ENCODE measurements at regions not wholly inside any gene's neighbourhood (a gene's known extent, or its start where the extent isn't known, plus 50 kb on each side); places are given as distances from the start of the nearest gene placed in this dataset.

DNA sequence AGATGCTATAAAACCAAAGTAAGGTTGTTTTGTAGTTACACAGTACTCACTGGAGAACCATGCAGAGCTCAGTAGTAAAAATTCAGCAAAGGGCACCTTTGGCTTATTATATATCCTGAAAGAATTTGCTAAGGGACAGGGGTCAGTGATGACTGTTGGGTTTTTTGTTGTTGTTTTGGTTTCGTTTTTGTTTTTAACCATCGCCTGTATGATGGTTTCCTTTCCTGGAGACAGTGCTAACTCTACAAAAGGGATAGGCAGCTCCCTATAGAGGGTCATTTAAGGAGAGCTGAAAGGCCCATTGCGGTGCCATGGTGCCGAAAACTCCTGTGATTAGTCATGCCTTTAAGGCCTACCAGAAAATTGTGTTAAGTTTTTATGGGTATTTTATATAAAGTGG lies 118.2 kb upstream of the GOLIM4 start:
- in situ Hi-C loops (cut with MboI; ENCODE audit: low sequenced_read_pairs) = loop anchor here (25.0 kb wide), 2 partner anchors 398 to 648 kb away; no protein-coding TSS in a partner anchor

DNA sequence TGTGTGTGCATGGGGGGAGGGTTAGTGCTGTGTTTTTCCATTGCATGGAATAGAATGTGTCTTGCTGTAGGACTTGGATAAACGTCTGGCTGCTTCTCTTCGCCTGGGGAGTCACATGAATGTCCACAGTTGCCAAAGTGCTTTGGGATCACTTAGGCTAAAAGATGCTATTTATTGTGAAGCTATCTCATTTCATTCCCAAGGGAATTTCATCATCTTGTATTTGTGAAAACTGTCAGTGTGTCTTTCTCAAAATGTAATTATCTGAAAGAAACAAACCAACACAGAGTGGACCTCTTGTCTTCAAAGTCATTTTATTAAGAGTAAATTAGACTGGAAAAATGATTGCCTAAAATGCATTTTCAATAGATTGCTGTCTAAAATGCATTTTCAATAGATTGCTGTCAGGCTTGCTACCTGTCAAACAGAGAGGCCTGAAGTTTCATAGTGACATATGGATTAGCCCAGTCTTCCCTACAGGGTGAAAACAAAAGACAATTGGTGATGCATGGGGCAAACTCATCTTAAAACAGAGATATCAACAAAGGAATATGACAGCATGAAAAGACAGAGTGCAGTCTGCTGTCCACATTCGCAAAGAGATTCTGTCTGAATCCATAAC lies 117.1 kb upstream of the GOLIM4 start:
- in situ Hi-C loops (cut with MboI; ENCODE audit: low sequenced_read_pairs) = loop anchor here (25.0 kb wide), 2 partner anchors 400 to 650 kb away; no protein-coding TSS in a partner anchor

DNA sequence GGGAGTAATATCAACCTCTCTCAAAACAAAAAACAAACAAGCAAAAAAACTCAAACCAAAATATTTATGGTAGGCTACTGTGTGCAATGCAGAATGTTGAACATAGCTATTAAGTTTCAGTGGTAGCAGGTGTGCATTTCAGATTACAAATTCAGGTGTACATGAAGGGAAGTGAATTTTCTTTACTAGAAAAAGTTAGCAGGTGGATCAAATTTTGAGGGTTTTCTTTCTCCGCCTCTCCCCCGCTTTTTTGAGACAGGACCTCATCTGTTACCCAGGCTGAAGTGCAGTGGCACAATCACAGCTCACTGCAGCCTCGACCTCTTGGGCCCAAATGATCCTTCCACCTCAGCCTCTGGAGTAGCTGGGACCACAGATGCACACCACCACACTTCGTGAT lies 109.7 kb upstream of the GOLIM4 start:
- in situ Hi-C loops (cut with MboI; ENCODE audit: low sequenced_read_pairs) = loop anchor here (25.0 kb wide), 2 partner anchors 407 to 657 kb away; no protein-coding TSS in a partner anchor

DNA sequence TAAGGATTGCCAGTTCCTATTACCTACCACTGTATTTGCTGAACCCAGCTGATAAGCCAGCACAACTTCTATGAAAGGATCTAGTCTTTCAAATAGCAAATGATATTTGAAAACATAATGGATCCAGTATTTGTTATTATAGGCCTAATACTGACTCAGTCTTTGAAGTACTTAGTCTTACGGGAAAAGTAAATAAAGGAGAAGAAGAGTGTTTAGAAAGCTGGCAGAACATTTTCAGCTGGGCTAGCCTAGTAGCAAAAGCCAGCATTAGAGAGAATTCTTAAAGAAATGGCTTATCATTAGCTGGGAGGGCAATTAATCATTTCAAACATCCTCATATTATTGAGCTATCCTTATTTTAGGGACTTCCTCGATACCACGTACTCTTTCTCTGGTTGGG lies 101.4 kb upstream of the GOLIM4 start:
- in situ Hi-C loops (cut with MboI; ENCODE audit: low sequenced_read_pairs) = no loop called here

DNA sequence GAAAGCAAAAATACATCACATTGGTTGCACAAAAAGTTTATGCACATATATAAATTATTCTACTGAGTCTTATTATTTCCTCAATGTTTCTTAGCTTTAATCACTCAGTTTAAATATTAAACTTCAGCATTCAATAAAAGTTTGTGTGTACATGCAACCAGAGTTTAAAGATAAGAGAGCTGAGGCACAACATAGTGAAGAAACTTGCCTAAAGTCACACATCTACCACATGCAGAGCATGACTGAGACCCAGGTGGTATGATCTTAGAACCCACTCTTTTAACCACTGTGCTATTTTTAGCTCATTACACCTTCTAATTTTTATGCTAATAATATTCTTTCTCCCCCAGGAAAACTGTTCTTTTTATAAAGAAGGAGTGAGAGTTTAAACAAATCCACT lies 96.1 kb upstream of the GOLIM4 start:
- in situ Hi-C loops (cut with MboI; ENCODE audit: low sequenced_read_pairs) = no loop called here

DNA sequence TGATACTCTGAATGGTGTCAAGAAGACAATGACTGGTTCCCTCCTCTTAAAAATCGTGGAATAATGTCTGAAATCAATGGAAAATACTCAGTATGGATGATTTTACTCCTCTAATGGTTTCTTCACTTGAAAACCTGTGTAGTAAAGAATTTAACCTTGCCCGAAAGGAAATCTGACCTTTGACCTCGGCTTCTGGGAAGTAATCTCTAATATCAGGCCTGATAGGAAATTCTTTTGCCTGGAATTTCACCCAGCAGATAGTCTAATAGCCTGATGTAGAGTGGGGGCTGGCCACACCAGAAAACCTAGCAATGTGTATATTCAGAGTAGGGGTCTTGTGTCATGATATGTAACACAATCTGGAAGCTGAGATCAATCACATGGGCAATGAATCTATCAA lies 91.5 kb upstream of the GOLIM4 start:
- in situ Hi-C loops (cut with MboI; ENCODE audit: low sequenced_read_pairs) = no loop called here

DNA sequence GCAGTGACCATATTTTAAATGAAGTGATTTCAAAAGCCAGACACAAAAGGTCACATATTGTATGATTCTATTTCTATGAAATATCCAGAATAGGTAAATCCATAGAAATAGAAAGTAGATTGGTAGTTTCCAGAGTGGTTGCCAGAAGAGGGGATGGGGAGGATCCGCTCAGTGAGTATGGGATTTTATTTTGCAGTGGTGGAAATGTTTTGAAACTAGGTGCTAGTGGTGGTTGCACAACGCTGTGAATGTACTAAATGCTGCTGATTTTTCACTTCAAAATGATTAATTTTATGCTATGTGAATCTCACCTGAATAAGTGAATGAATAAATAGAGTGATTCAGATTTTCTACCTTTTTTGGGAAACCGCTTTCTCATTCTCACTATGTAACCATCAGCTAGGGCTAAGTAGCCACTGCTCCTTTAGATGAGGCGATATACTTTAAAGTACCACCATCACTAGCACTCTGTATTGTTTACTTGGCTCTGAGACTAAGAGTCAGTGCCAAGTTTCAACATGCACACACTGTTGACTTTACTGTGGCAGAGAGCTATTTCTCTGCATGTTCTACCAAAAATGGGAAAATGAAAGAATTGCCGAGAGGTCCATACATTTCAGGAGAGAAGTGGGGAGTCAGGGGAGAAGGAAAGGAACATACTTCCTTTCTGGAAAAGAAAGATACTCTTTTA lies 90.7 kb upstream of the GOLIM4 start:
- in situ Hi-C loops (cut with MboI; ENCODE audit: low sequenced_read_pairs) = no loop called here

DNA sequence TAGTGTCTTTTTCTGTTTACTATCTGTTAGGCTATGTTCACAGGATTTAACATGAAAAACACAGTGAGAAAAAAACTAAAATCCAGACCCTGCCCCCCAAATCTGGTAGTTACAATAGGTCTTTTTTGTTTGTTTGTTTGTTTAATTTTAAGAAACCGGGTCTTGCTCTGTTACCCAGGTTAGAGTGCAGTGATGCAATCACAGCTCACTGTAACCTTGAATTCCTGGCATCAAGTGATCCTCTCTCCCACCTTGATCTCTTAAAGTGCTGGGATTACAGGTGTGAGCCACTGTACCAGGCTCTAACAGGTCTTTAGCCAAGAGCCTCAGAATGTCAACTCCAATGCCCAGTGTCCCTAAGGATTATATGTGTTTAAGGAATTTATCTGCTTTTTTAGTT lies 88.0 kb upstream of the GOLIM4 start:
- in situ Hi-C loops (cut with MboI; ENCODE audit: low sequenced_read_pairs) = no loop called here

DNA sequence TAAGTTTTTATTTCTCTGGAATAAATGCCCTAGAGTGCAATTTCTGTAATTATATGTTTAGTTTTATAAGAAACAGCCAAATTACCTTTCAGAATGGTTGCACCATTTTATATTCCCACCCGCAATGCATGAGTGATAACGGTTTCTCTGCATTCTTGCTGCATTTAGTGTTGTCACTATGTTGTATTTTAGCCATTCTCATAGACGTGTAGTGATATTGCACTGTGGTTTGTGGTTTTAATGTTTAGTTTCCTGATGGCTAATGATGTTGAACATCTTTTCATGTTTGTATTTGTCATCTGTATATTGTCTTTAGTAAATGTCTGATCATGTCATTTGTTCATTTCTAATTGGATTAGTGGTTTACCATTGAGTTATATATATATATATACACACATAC lies 73.0 kb upstream of the GOLIM4 start:
- in situ Hi-C loops (cut with MboI; ENCODE audit: low sequenced_read_pairs) = loop anchor here (10.0 kb wide), 1 partner anchor 124 kb away; no protein-coding TSS in a partner anchor

DNA sequence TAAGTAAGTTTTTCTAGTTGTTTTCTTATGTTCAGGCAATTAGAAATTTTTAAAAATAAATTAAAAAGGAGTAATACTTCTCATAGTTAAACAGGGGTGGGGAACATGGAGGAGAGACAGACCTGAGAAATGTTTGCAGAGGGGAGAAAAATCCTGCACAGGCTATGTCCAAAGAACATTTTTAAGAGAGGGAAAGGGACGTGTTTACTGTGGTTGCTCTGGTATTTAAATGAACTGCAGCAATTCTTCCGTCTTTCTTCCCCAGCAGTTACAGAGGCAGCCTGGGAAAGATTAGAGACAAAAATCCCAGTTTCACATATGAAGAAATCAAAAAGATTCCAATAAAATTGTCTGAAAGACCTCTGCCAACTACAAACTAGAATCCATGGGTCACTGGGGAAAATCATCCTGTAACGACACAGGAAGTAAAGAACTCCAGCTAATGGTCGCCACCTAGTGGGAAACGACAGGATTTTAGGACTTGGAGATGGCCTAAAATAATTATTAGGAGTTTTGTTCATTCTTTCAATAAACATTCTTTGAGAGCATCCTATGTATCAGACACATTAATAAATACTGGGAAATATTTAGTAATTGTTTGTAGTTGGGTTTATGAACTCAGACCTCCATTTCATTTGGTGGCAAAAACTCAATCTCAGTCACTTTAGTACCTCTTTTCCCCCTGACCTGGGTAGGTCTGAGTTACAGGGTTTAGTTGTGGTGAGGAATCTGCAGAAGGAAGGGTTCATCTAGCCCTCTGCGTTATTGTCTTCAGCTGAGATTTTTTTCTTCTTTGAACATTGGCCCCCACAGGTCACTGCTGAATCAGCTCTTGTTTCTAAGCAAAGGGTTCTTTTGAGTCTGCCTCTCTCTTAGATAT lies 69.9 kb upstream of the GOLIM4 start:
- in situ Hi-C loops (cut with MboI; ENCODE audit: low sequenced_read_pairs) = loop anchor here (10.0 kb wide), 1 partner anchor 121 kb away; no protein-coding TSS in a partner anchor

DNA sequence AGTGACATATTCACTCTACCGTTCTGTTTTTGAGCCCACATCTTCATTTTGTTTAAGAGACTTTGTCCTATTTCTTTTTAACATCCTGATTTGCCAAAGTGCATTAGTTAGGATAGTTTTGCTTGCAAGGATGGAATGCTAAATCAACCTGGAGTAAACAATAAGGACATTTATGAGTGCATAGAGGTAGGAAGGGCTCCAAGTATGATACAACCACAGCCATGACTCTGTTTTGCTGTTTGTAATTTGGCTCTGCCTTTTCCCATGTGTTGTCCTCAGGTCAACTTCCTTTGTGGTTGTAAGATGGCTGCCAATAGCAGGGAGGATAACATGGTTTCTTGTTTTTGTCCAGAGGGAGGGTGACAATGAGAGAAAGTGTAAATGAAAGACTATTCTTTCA lies 66.4 kb upstream of the GOLIM4 start:
- in situ Hi-C loops (cut with MboI; ENCODE audit: low sequenced_read_pairs) = loop anchor here (10.0 kb wide), 1 partner anchor 117 kb away; no protein-coding TSS in a partner anchor

DNA sequence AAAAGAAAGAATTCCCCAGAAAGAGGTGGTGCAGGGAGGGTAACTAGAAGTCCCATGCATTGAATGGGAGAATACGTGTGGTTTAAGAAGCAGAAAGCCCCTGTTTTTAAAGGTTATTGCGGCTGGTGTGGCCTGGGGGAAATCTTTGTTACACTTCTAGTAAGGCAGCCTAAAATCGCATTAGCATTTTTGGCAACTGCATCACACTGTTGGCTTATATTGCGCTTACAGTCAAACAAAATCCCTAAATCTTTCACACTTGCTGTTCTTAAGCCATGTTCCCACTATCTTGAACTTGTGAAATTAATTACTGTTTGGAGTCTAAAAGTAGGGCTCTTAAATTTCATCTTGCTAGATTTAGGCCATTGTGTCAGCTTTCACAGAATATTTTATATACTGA lies 66.0 kb upstream of the GOLIM4 start:
- in situ Hi-C loops (cut with MboI; ENCODE audit: low sequenced_read_pairs) = loop anchor here (10.0 kb wide), 1 partner anchor 117 kb away; no protein-coding TSS in a partner anchor

DNA sequence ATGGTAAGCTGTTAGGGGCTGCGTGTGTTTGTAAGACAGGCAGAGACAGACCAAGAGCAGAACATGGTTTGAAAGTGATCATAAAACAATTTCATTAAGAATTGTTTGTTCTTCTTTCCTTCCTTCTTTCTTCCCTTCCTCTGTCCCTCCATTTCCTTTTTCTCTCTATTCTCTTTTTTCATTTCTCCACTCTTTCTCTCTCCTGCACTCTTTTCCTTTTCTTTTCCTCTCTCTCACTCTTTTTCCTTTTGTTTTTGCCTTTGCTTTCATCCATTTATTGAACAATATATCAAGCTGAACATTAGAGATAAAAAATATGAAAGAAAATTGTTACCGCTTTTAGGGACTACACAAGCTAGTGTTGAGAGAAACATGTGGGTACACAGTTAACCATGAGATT lies 62.2 kb upstream of the GOLIM4 start:
- in situ Hi-C loops (cut with MboI; ENCODE audit: low sequenced_read_pairs) = loop anchor here (10.0 kb wide), 1 partner anchor 223 kb away; no protein-coding TSS in a partner anchor

DNA sequence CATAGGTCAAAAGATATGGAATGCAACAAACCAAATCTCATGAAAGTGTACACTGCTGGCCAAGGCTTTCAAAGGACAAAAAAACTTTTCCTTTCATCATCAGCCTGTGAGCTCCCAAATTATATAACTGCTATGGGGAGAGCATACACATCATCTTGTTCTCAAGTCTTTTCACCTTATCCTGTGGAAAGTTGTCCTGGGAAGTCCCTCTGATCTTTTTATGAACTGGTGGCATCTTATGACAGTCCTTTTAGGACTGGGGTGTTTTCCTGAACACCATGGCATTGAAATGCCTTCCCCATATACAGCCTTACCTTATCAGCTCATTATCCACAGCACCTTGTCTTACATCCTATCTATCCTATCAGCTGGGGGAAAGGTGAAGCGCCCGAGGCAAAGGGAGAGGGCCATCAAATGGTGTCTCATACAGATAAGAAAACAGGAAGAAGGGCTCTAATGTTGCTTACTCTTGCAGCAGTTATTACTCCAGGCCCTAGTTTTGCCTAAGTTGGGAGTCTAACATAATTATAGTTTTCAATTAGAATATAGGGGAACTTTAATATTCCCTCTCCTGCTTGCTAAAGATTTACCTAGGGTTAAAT lies 61.5 kb upstream of the GOLIM4 start:
- in situ Hi-C loops (cut with MboI; ENCODE audit: low sequenced_read_pairs) = loop anchor here (10.0 kb wide), 1 partner anchor 222 kb away; no protein-coding TSS in a partner anchor

DNA sequence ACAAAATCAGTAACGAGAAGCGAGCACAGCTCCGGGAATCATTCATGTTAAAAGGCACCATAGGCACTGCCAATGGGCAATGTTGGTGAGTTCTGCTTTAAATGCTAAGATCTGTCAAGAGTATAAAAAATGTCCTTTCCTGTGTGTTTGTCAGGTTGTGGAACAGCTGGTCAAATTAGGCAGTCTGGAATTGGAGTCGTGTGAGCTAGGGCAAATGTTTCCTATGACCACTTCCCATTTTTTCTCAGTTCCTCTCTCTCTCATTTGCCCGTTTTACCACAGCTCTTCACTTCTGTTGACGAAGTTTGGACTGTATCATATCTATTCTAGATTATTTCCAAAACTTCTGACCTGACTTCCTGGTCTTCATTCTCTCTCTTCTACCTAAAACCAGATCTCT lies 60.8 kb upstream of the GOLIM4 start:
- in situ Hi-C loops (cut with MboI; ENCODE audit: low sequenced_read_pairs) = loop anchor here (10.0 kb wide), 1 partner anchor 222 kb away; no protein-coding TSS in a partner anchor

DNA sequence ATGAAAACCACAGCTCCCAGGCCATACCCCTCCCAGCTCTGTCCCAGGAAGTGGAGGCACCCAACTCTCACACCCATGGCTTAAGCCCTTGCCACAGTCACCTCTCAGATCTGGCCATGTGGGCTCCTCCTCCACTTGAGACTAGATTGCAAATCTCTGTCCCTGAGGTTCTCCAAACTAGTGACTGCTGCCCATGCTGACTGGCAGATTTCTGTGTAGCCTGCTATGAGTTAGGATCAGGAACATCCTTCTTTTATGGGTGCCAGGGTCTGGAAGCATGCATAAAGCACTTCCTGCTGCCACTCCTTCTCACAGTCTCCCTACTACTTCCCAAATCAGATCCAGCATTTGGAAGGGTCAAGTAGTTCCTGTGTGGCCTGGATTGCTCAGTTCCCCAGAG lies 59.6 kb upstream of the GOLIM4 start:
- in situ Hi-C loops (cut with MboI; ENCODE audit: low sequenced_read_pairs) = loop anchor here (10.0 kb wide), 1 partner anchor 221 kb away; no protein-coding TSS in a partner anchor

DNA sequence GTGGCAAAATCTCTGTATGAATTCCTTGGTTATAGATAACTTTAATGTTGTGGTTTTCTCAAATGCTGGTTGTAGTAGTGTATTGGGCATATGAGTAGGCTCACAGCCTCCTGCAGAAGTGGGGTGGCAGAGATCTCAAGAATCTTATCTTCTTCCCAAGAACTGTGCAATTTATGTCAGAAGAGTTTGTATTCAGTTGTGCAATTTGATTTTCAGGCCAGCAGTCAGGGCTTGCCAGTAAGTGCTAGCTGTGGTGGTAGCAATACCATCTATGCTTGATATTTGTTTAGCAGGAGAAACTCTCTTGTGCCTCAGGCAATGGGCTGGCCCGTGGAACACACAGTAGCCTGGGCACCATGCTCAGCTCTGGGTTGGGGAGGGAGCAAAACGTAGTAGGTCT lies 58.4 kb upstream of the GOLIM4 start:
- in situ Hi-C loops (cut with MboI; ENCODE audit: low sequenced_read_pairs) = loop anchor here (10.0 kb wide), 1 partner anchor 219 kb away; no protein-coding TSS in a partner anchor

DNA sequence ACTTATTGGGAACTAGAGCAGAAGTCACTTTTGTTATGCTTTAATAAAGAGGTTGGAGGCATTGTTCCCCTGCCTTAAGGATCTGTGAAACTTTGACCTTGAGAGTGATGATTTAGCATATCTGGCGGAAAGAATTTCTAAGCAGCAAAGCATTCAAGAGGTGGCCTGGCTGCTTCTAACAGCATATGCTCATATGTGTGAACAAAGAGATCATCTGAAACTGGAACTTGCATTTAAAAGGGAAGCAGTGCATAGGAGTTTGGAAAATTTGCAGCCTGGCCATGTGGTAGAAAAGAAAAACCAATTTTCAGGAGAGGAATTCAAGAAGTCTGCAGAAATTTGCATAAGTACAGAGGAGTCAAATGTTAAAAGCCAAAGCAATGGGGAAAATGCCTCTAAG lies 56.4 kb upstream of the GOLIM4 start:
- in situ Hi-C loops (cut with MboI; ENCODE audit: low sequenced_read_pairs) = loop anchor here (10.0 kb wide), 1 partner anchor 217 kb away; no protein-coding TSS in a partner anchor

Measured in HL-60/S4 (cell line).